Suprapubic skin (tissue), 3 donors: ENCODE measurements at regions not wholly inside any gene's neighbourhood (a gene's known extent, or its start where the extent isn't known, plus 50 kb on each side); places are given as distances from the start of the nearest gene placed in this dataset.

ENCODE experiments used
- POLR2AphosphoS5 ChIP-seq, 3 donors: sonication (generic); formaldehyde crosslinking; IDR thresholded peaks; one replicate each; pipeline ENCODE4 v1.6.1; 2017; ENCODE audit warnings: antibody characterized with exemption in 3 of 3
- TF ChIP-seq, protein P1 (sequence below), 2 donors: fragments of 200-600 bp in 1 of 2; fragments of 450-650 bp in 1 of 2; sonication (generic) in 1 of 2; IDR thresholded peaks; one replicate each; pipeline ENCODE4 v1.5.1; 2016 to 2019; ENCODE audit warnings: antibody characterized with exemption in 2 of 2, mild to moderate bottlenecking in 1 of 2, moderate library complexity in 1 of 2

GRCh38 chr15:47432826-47433225, 284.5 kb upstream of the SEMA6D start:
- TF ChIP-seq, protein P1, sequence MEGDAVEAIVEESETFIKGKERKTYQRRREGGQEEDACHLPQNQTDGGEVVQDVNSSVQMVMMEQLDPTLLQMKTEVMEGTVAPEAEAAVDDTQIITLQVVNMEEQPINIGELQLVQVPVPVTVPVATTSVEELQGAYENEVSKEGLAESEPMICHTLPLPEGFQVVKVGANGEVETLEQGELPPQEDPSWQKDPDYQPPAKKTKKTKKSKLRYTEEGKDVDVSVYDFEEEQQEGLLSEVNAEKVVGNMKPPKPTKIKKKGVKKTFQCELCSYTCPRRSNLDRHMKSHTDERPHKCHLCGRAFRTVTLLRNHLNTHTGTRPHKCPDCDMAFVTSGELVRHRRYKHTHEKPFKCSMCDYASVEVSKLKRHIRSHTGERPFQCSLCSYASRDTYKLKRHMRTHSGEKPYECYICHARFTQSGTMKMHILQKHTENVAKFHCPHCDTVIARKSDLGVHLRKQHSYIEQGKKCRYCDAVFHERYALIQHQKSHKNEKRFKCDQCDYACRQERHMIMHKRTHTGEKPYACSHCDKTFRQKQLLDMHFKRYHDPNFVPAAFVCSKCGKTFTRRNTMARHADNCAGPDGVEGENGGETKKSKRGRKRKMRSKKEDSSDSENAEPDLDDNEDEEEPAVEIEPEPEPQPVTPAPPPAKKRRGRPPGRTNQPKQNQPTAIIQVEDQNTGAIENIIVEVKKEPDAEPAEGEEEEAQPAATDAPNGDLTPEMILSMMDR (IDR thresholded peaks at IDR 0.05) = no peak
- TF ChIP-seq POLR2AphosphoS5 (IDR thresholded peaks at IDR 0.05) = no peak
